ENCODE measurements at regions not wholly inside any gene's neighbourhood (a gene's known extent, or its start where the extent isn't known, plus 50 kb on each side); places are given as distances from the start of the nearest gene placed in this dataset.

DNA sequence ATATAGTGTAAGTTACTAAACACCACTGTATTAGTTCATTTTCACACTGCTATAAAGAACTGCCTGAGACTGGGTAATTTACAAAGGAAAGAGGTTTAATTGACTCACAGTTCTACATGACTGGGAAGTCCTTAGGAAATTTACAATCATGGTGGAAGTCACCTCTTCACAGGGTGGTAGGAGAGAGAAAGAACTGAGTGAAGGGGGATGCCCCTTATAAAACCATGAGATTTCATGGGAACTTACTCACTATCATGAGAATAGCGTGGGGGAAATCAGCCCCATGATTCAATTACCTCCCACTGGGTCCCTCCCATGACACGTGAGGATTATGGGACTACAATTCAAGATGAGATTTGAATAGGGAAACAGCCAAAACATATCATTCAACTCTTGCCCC is 618.0 kb downstream of the NYAP2 start:
- Histone ChIP-seq H3K36me3 (ENCODE audit: control insufficient read depth in 4 of 4, insufficient read depth in 3 of 4, low read depth in 1 of 4, low read length in 3 of 4) (no peaks in the 10 kb centered on the region), H3K4me1 (ENCODE audit: control insufficient read depth in 4 of 4, insufficient read depth in 4 of 4, low read length in 3 of 4) (no peaks in the 10 kb centered on the region), H3K9ac (ENCODE audit: low read depth in 1 of 2, low read length in 2 of 2) (no peak overlapping the region), H3K9me3 (ENCODE audit: control insufficient read depth in 4 of 4, low read length in 3 of 4) (peaks cover 0 to 5% (median 0%) of the 10 kb centered on the region in 4 donors), H3K27me3 (ENCODE audit: control insufficient read depth in 4 of 4, insufficient read depth in 4 of 4, low read length in 3 of 4) (no peaks in the 10 kb centered on the region), H3K4me3 (ENCODE audit: low read depth in 1 of 3, low read length in 3 of 3) (no peak overlapping the region), H3K27ac (ENCODE audit: low read depth in 1 of 2, low read length in 2 of 2) (no peak overlapping the region)
- DNase-seq (ENCODE audit: low spot score) = no peak
- WGBS = 90% methylated on average over 2 of the region's 2 CpGs
- TF ChIP-seq EGR1 (IDR thresholded peaks at IDR 0.05; ENCODE audit: low read depth in 2 of 2) = no peak
- TF ChIP-seq, protein P1, sequence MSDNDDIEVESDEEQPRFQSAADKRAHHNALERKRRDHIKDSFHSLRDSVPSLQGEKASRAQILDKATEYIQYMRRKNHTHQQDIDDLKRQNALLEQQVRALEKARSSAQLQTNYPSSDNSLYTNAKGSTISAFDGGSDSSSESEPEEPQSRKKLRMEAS (IDR thresholded peaks at IDR 0.05) = no peak
- no peak for TF ChIP-seq FOXA1 (IDR thresholded peaks at IDR 0.05)
- no peak for TF ChIP-seq HNF4A (conservative IDR thresholded peaks at IDR 0.05)
- TF ChIP-seq SP1 (IDR thresholded peaks at IDR 0.05) = no peak
- TF ChIP-seq HNF4G (IDR thresholded peaks at IDR 0.05) = no peak
- no peak for TF ChIP-seq RXRA (IDR thresholded peaks at IDR 0.05)
- no peak for TF ChIP-seq YY1 (IDR thresholded peaks at IDR 0.05)
- no peak for TF ChIP-seq GABPA (IDR thresholded peaks at IDR 0.05 in 1 of 2, conservative IDR thresholded peaks at IDR 0.05 in 1 of 2)
- TF ChIP-seq CTCF (IDR thresholded peaks at IDR 0.05; ENCODE audit: low read depth, low read length, missing input control) = no peak
- TF ChIP-seq, protein P2, sequence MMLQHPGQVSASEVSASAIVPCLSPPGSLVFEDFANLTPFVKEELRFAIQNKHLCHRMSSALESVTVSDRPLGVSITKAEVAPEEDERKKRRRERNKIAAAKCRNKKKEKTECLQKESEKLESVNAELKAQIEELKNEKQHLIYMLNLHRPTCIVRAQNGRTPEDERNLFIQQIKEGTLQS (IDR thresholded peaks at IDR 0.05) = no peak
- TF ChIP-seq RAD21 (IDR thresholded peaks at IDR 0.05) = no peak
- TF ChIP-seq REST (IDR thresholded peaks at IDR 0.05) = no peak
- TF ChIP-seq TAF1 (conservative IDR thresholded peaks at IDR 0.05) = no peak
- TF ChIP-seq NR2F2 (IDR thresholded peaks at IDR 0.05) = no peak
- no peak for TF ChIP-seq FOXA2 (IDR thresholded peaks at IDR 0.05)
- no peak for TF ChIP-seq JUND (IDR thresholded peaks at IDR 0.05)
- TF ChIP-seq, protein P3, sequence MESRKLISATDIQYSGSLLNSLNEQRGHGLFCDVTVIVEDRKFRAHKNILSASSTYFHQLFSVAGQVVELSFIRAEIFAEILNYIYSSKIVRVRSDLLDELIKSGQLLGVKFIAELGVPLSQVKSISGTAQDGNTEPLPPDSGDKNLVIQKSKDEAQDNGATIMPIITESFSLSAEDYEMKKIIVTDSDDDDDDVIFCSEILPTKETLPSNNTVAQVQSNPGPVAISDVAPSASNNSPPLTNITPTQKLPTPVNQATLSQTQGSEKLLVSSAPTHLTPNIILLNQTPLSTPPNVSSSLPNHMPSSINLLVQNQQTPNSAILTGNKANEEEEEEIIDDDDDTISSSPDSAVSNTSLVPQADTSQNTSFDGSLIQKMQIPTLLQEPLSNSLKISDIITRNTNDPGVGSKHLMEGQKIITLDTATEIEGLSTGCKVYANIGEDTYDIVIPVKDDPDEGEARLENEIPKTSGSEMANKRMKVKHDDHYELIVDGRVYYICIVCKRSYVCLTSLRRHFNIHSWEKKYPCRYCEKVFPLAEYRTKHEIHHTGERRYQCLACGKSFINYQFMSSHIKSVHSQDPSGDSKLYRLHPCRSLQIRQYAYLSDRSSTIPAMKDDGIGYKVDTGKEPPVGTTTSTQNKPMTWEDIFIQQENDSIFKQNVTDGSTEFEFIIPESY (IDR thresholded peaks at IDR 0.05) = no peak

Data from liver (tissue), 8 donors.